ENCODE measurements at regions not wholly inside any gene's neighbourhood (a gene's known extent, or its start where the extent isn't known, plus 50 kb on each side); places are given as distances from the start of the nearest gene placed in this dataset.

- peak; percentile 16 for DNase-seq
These were observed 209.7 kb downstream of the GADD45G start for GRCh38 chr9:89814340-89815040.

GRCh38 chr9:89815061-89815902 lies 210.5 kb downstream of the GADD45G start:
- no peak for DNase-seq

GRCh38 chr9:89815903-89816573 lies 211.2 kb downstream of the GADD45G start:
- DNase-seq, result no peak

- no peak for DNase-seq
These were observed 212.5 kb downstream of the GADD45G start for GRCh38 chr9:89817151-89817950.

GRCh38 chr9:89820337-89820736 lies 215.5 kb downstream of the GADD45G start:
- DNase-seq, result no peak

- no peak for DNase-seq
These were observed 216.3 kb downstream of the GADD45G start for GRCh38 chr9:89821081-89821480.

GRCh38 chr9:89822996-89823395 lies 218.2 kb downstream of the GADD45G start:
- no peak for DNase-seq

- DNase-seq, result no peak
These were observed 220.9 kb downstream of the GADD45G start for GRCh38 chr9:89825669-89826068.

GRCh38 chr9:89826186-89826585 lies 221.4 kb downstream of the GADD45G start:
- no peak for DNase-seq

GRCh38 chr9:89829346-89829745 lies 224.5 kb downstream of the GADD45G start:
- no peak for DNase-seq

- no peak for DNase-seq
These were observed 230.9 kb downstream of the GADD45G start for GRCh38 chr9:89835666-89836065.

GRCh38 chr9:89837162-89837933 lies 232.5 kb downstream of the GADD45G start:
- no peak for DNase-seq

- no peak for DNase-seq
These were observed 233.1 kb downstream of the GADD45G start for GRCh38 chr9:89837934-89838310.

- DNase-seq, result no peak
These were observed 233.8 kb downstream of the GADD45G start for GRCh38 chr9:89838621-89839020.

GRCh38 chr9:89839449-89839848 lies 234.6 kb downstream of the GADD45G start:
- no peak for DNase-seq

GRCh38 chr9:89839952-89840351 lies 235.1 kb downstream of the GADD45G start:
- DNase-seq, result no peak

GRCh38 chr9:89841456-89841855 lies 236.6 kb downstream of the GADD45G start:
- no peak for DNase-seq

- DNase-seq, result no peak
These were observed 237.5 kb downstream of the GADD45G start for GRCh38 chr9:89842267-89842768.

- DNase-seq, result no peak
These were observed 238.3 kb downstream of the GADD45G start for GRCh38 chr9:89843074-89843473.

GRCh38 chr9:89843591-89843990 lies 238.8 kb downstream of the GADD45G start:
- DNase-seq, result no peak

GRCh38 chr9:89844075-89844474 lies 239.3 kb downstream of the GADD45G start:
- DNase-seq, result no peak

- DNase-seq, result no peak
These were observed 239.7 kb downstream of the GADD45G start for GRCh38 chr9:89844535-89844934.

Measured in midbrain (tissue), 1 donor.